Endometrial microvascular endothelial cells (primary cell): ENCODE measurements at regions not wholly inside any gene's neighbourhood (a gene's known extent, or its start where the extent isn't known, plus 50 kb on each side); places are given as distances from the start of the nearest gene placed in this dataset.
"Not testable (repeated sequence)": the region's sequence is repeated elsewhere in the genome, so short reads cannot be mapped to it uniquely, and the experiment has no call there.

Source experiments
- in situ Hi-C: cut with HindIII; loops from 2 replicates; pipeline ENCODE4 v1.10.0; 2017; ENCODE audit warnings: low sequenced_read_pairs, low pct_unique_long_range_greater_than_20kb; ENCODE audit errors: inconsistent ontology term

DNA sequence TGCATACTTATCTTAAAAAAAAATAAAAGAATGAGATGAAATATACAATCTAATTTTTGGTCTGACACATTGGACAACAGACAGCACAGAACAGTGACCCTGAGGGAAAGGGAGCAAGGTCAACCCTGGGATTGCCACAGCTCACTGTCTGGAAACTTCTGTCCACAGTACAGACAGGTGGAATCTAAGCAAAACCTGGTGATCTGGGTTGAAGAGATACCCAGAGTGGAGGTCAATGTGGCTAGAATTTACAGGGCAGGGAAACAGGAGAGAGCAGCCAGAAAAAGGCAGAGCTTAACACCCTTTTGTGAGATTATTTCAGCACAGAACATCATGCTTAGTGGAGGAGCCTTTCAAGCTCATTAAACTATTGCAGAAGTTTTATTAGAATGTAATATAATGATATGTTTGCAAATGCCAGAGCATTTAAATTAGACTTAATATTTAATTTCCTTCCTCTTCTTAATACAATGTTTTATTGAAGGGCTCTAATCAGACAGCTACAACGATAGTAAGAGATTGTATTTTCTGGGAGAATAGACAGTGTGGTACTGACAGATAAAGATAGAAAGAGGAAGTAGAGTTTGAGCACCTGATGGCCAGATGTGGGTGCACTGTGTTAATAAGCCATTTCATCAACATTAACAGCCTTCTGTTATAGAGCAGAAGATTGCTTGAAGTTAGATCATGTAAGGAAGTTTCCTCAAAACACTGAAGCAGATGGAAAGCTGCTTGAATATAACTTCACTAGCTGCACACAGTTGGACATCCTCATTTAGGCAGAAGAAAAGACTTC is 309.4 kb downstream of the HGF start:
- in situ Hi-C loops = no loop called here

GRCh38 chr7:81459485-81459884 is 310.4 kb downstream of the HGF start:
- in situ Hi-C loops = no loop called here

GRCh38 chr7:81457852-81458522 is 311.9 kb downstream of the HGF start:
- in situ Hi-C loops = no loop called here

GRCh38 chr7:81453770-81454169 is 316.1 kb downstream of the HGF start:
- in situ Hi-C loops = not testable (repeated sequence)

DNA sequence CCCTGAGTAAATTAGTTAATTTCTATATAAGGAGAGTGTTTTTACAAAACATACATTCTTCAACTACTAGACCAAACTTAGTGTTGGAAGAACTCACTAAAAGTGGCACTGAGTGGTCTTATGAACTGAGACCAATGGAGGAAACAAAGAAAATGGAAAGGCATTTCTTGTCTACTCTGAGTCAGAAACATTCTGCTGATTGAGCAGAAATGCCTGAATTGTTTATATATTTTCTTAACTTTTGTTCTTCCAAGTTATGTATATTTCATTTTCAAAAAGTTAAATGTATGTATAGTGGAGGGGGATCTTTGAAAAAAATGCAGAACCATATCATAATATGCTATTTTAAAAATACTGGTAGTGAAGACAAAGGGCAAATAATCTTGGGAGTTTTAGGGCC is 320.7 kb downstream of the HGF start:
- in situ Hi-C loops = no loop called here

- in situ Hi-C loops = no loop called here
These were observed 322.4 kb downstream of the HGF start for GRCh38 chr7:81447351-81447952.

DNA sequence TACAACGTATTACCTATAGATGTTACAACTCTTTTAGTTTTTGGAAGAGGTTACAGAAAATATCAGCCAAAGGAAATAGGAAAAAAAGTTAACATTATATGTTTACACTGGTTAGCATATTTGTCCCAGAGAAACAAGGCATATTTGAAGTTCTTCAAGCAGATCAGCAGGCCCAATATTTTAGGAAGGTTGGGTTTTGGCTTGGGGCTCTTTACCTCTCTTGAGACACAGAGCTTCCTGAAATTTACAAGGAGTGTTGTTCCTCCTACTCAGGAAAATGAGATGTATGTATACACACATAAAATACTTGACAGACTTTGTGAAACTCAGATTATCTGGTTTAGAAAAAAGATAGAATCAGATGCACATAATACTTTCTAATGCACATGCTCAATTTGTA is 323.6 kb downstream of the HGF start:
- in situ Hi-C loops = no loop called here

DNA sequence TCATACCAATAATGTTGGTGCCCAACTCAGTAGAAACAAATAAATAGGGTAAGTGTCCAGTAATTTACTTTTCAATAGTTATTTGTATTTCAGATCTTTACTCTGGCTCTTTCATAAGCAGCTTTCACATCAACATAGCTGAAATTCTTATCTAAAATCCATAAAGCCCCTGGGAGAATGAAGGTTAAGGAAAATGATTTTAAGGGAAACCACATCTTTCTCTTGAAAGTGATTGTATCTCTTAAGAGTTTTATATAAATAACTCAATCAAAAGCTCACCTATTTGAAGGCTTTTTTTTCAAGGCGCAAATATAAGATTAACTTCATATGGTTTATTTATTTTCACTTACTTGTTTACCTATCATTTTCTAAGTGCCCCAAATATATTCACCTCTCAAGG is 324.4 kb downstream of the HGF start:
- in situ Hi-C loops = no loop called here

- in situ Hi-C loops = no loop called here
These were observed 328.1 kb downstream of the HGF start for GRCh38 chr7:81441750-81442149.

DNA sequence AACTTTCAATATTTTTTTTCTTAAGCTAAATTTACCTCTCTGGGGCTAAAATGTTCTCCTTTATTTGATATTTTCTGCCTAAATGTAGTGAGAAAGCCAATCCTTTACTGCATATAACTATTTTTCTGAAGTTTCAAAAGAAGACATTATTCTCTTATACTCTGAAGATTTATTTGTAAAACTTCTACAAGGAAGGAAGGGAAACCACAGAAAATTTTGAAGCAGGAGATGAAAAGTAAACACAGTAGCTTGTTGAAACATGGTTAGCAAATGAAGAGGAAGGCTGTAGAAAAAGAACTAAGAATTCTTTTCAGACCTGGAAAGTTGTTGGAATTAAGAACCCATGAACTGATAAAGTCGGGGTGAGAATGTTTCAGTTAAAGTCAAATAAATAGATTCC is 330.3 kb downstream of the HGF start:
- in situ Hi-C loops = no loop called here

GRCh38 chr7:81437160-81437559 is 332.7 kb downstream of the HGF start:
- in situ Hi-C loops = not testable (repeated sequence)

- in situ Hi-C loops = no loop called here
These were observed 336.0 kb downstream of the HGF start for GRCh38 chr7:81433692-81434331.

GRCh38 chr7:81433206-81433605 is 336.6 kb downstream of the HGF start:
- in situ Hi-C loops = no loop called here

- in situ Hi-C loops = no loop called here
These were observed 339.1 kb downstream of the HGF start for GRCh38 chr7:81430761-81431160.

GRCh38 chr7:81430150-81430549 is 339.7 kb downstream of the HGF start:
- in situ Hi-C loops = no loop called here

- in situ Hi-C loops = no loop called here
These were observed 342.4 kb downstream of the HGF start for GRCh38 chr7:81427461-81427860.

GRCh38 chr7:81420526-81421226 is 349.2 kb downstream of the HGF start:
- in situ Hi-C loops = no loop called here

GRCh38 chr7:81419731-81420130 is 350.1 kb downstream of the HGF start:
- in situ Hi-C loops = no loop called here

DNA sequence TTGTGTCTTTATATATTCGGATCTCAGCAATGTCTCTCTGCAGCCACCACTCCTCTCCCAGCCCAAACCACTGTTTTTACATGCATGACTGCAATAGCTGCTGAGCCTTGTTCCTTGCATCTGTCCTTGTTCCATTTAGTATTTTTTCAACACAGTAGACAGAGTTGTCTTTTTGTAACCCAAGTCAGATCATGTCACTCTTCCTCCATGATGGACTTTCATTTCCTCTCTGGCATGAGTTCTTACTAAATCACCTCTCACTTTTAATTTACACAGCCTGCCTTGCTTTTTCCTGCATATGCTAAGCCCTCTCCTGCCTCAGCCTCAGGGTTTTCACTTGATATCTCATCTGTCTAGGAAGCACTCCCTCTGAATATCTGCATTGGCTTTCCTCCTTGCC is 353.2 kb downstream of the HGF start:
- in situ Hi-C loops = no loop called here
